MCF 10A (cell line): ENCODE measurements at regions not wholly inside any gene's neighbourhood (a gene's known extent, or its start where the extent isn't known, plus 50 kb on each side); places are given as distances from the start of the nearest gene placed in this dataset.

Experiments
- BruUV-seq: library from RNA; stranded (reverse); fragments of 400-500 nt; replicated peaks from 2 replicates; lab custom pipeline; 2021; lab: Mats Ljungman, UMichigan
- CTCF ChIA-PET: fragments of 300-600 bp; sonication (Branson Sonifier 250); formaldehyde crosslinking; extraction: SDS; loops from one replicate; lab custom pipeline; 2021; ENCODE audit warnings: antibody characterized with exemption, inconsistent platforms; lab: Yijun Ruan, JAX
- POLR2A ChIA-PET: fragments of 300-600, 350-650 bp; sonication (Branson Sonifier 250); formaldehyde crosslinking; extraction: SDS; loops from one replicate; lab custom pipeline; 2020; ENCODE audit warnings: antibody characterized with exemption, inconsistent platforms; lab: Yijun Ruan, JAX
- DNase-seq: peaks from one replicate; pipeline ENCODE4 v3.0.0-alpha.2; 2018; ENCODE audit not compliant: unreplicated experiment
- H3K27ac Mint-ChIP-seq: one replicate; pipeline ENCODE4 v1.8.0; 2022; ENCODE audit warnings: mild to moderate bottlenecking, low read depth, mixed read lengths; ENCODE audit not compliant: unreplicated experiment
- H3K27me3 Mint-ChIP-seq: one replicate; pipeline ENCODE4 v1.8.0; 2022; ENCODE audit warnings: mixed read lengths; ENCODE audit not compliant: insufficient read depth, unreplicated experiment
- H3K36me3 Mint-ChIP-seq: one replicate; pipeline ENCODE4 v1.8.0; 2022; ENCODE audit warnings: mild to moderate bottlenecking, moderate library complexity, mixed read lengths; ENCODE audit not compliant: insufficient read depth, unreplicated experiment
- H3K4me1 Mint-ChIP-seq: one replicate; pipeline ENCODE4 v1.8.0; 2022; ENCODE audit warnings: mixed read lengths; ENCODE audit not compliant: insufficient read depth, unreplicated experiment
- H3K4me3 Mint-ChIP-seq: one replicate; pipeline ENCODE4 v1.8.0; 2022; ENCODE audit warnings: mild to moderate bottlenecking, moderate library complexity, mixed read lengths; ENCODE audit not compliant: unreplicated experiment
- H3K9me3 Mint-ChIP-seq: one replicate; pipeline ENCODE4 v1.8.0; 2022; ENCODE audit warnings: mixed read lengths; ENCODE audit not compliant: unreplicated experiment
- CTCF ChIP-seq: fragments of 200-600 bp; IDR thresholded peaks from one replicate; pipeline ENCODE4 v1.8.0; 2022; ENCODE audit warnings: antibody characterized with exemption, mild to moderate bottlenecking; ENCODE audit not compliant: unreplicated experiment
- intact Hi-C: fragments of 100-400 bp; cut with micrococcal nuclease; formaldehyde crosslinking; loops from 2 replicates; pipeline ENCODE4 v1.14.1; 2022

DNA sequence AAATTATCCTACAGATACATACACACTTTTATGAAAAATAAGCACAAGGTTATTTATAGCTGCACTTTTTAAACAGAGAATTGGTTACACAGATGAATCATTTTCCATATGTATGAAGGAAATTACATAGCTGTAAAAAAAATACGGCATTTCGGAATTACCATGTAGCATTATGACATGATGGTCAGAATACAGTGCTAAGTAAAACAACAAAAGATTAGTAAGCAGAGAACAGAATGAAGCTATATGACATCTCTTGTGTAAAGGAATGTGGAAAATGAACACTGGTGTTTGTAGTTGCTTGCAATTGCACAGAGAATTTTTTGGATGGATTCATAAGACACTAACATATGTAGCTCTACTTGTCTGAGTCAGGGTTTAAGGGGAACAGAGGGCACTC is 1222.0 kb upstream of the PRKX start:
- Mint-ChIP-seq H3K4me1 (peaks cover 9% of the 10 kb centered on the region), H3K27ac (peak overlapping the region; percentile 63), H3K9me3 (peaks cover 13% of the 10 kb centered on the region), H3K4me3 (no peak overlapping the region), H3K27me3 (no peaks in the 10 kb centered on the region), H3K36me3 (no peaks in the 10 kb centered on the region)
- intact Hi-C loops: no loop called here
- POLR2A ChIA-PET: no interaction called here
- CTCF ChIA-PET: no interaction called here
- no peak for TF ChIP-seq CTCF
- DNase-seq: no peak
- no TSS peak for BruUV-seq

- H3K27ac Mint-ChIP-seq: no peak overlapping the region
- peak; percentile 21 for DNase-seq
- ChIA-PET POLR2A (no interaction called here), CTCF (no interaction called here)
- no peak for TF ChIP-seq CTCF
- H3K27me3 Mint-ChIP-seq: no peaks in the 10 kb centered on the region
- peaks cover 15% of the 10 kb centered on the region for H3K9me3 Mint-ChIP-seq
- intact Hi-C loops: no loop called here
- no peak overlapping the region for H3K4me3 Mint-ChIP-seq
- BruUV-seq: no TSS peak
- no peaks in the 10 kb centered on the region for H3K36me3 Mint-ChIP-seq
- H3K4me1 Mint-ChIP-seq: peaks cover 9% of the 10 kb centered on the region
Measured at GRCh38 chrX:4932790-4933189, 1219.3 kb upstream of the PRKX start.

GRCh38 chrX:4930426-4930825 is 1217.0 kb upstream of the PRKX start:
- BruUV-seq: no TSS peak
- H3K9me3 Mint-ChIP-seq: peaks cover 18% of the 10 kb centered on the region
- H3K4me1 Mint-ChIP-seq: peaks cover 2% of the 10 kb centered on the region
- no peaks in the 10 kb centered on the region for H3K27me3 Mint-ChIP-seq
- no peak overlapping the region for H3K4me3 Mint-ChIP-seq
- no peak for DNase-seq
- ChIA-PET CTCF (no interaction called here), POLR2A (no interaction called here)
- no peak overlapping the region for H3K27ac Mint-ChIP-seq
- no peaks in the 10 kb centered on the region for H3K36me3 Mint-ChIP-seq
- intact Hi-C loops: no loop called here
- TF ChIP-seq CTCF: no peak

- H3K27ac Mint-ChIP-seq: no peak overlapping the region
- DNase-seq: no peak
- H3K4me3 Mint-ChIP-seq: no peak overlapping the region
- H3K36me3 Mint-ChIP-seq: no peaks in the 10 kb centered on the region
- no peaks in the 10 kb centered on the region for H3K4me1 Mint-ChIP-seq
- TF ChIP-seq CTCF: no peak
- intact Hi-C loops: no loop called here
- ChIA-PET POLR2A (no interaction called here), CTCF (no interaction called here)
- H3K27me3 Mint-ChIP-seq: no peaks in the 10 kb centered on the region
- H3K9me3 Mint-ChIP-seq: peaks cover 15% of the 10 kb centered on the region
- no TSS peak for BruUV-seq
Measured at GRCh38 chrX:4925911-4926310, 1212.5 kb upstream of the PRKX start.
